ENCODE measurements at regions not wholly inside any gene's neighbourhood (a gene's known extent, or its start where the extent isn't known, plus 50 kb on each side); places are given as distances from the start of the nearest gene placed in this dataset.

DNA sequence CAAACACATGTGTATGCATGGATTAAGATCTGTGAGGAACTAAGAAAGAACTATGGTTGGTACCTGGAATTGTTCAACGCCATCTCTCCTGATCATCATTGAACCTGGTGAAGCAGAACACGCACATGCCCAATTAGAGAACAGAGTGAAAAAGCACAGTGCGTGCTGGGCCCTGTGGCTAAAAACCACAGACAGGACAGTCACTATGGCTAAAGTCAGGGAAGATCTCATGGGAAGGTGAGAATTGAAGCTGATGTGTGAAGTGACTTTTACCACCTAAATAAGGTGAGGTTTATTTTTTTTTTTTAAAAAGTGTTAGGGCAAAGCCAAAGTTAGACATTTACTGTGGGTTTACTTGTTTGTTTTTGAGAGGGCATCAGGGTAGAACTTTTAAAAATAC is 215.0 kb downstream of the SLC38A4 start:
- no peak for TF ChIP-seq EZH2 (IDR thresholded peaks at IDR 0.05; ENCODE audit: borderline replicate concordance, low read length)
- TF ChIP-seq, protein P1, sequence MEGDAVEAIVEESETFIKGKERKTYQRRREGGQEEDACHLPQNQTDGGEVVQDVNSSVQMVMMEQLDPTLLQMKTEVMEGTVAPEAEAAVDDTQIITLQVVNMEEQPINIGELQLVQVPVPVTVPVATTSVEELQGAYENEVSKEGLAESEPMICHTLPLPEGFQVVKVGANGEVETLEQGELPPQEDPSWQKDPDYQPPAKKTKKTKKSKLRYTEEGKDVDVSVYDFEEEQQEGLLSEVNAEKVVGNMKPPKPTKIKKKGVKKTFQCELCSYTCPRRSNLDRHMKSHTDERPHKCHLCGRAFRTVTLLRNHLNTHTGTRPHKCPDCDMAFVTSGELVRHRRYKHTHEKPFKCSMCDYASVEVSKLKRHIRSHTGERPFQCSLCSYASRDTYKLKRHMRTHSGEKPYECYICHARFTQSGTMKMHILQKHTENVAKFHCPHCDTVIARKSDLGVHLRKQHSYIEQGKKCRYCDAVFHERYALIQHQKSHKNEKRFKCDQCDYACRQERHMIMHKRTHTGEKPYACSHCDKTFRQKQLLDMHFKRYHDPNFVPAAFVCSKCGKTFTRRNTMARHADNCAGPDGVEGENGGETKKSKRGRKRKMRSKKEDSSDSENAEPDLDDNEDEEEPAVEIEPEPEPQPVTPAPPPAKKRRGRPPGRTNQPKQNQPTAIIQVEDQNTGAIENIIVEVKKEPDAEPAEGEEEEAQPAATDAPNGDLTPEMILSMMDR (IDR thresholded peaks at IDR 0.05; ENCODE audit: low read length): no peak
